Hepatocyte (in vitro differentiated cells): ENCODE measurements at regions not wholly inside any gene's neighbourhood (a gene's known extent, or its start where the extent isn't known, plus 50 kb on each side); places are given as distances from the start of the nearest gene placed in this dataset.

ENCODE experiments used
- DNase-seq: peaks from one replicate; pipeline ENCODE4 v3.0.0-alpha.2; 2016; ENCODE audit warnings: low spot score
- H2AFZ ChIP-seq: fragments of 200-600 bp; sonication (generic); 2 replicates; pipeline ENCODE4 v1.6.0; 2016; ENCODE audit warnings: antibody characterized with exemption, mild to moderate bottlenecking
- H3K27ac ChIP-seq: fragments of 200-600 bp; sonication (generic); 2 replicates; pipeline ENCODE4 v1.5.1; 2016; ENCODE audit warnings: mild to moderate bottlenecking
- H3K27me3 ChIP-seq: fragments of 200-600 bp; sonication (generic); 2 replicates; pipeline ENCODE4 v1.6.1; 2016
- H3K36me3 ChIP-seq: fragments of 200-600 bp; sonication (generic); replicated peaks from 2 replicates; pipeline ENCODE4 v1.5.1; 2016; ENCODE audit warnings: low read depth; ENCODE audit not compliant: insufficient read depth
- H3K4me1 ChIP-seq: fragments of 200-600 bp; sonication (generic); 2 replicates; pipeline ENCODE4 v1.5.1; 2016; ENCODE audit warnings: mild to moderate bottlenecking, moderate library complexity; ENCODE audit not compliant: insufficient read depth
- H3K4me2 ChIP-seq: fragments of 200-600 bp; sonication (generic); 2 replicates; pipeline ENCODE4 v1.6.0; 2016
- H3K4me3 ChIP-seq: fragments of 200-600 bp; sonication (generic); 2 replicates; pipeline ENCODE4 v1.5.1; 2016; ENCODE audit warnings: mild to moderate bottlenecking
- H3K79me2 ChIP-seq: fragments of 200-600 bp; sonication (generic); 2 replicates; pipeline ENCODE4 v1.6.0; 2017; ENCODE audit warnings: mild to moderate bottlenecking
- H3K9me2 ChIP-seq: fragments of 200-600 bp; sonication (generic); replicated peaks from 2 replicates; pipeline ENCODE4 v1.6.0; 2017; ENCODE audit warnings: mild to moderate bottlenecking; ENCODE audit not compliant: insufficient read depth
- H3K9me3 ChIP-seq: fragments of 200-600 bp; sonication (generic); 2 replicates; pipeline ENCODE4 v1.5.1; 2016; ENCODE audit warnings: low read depth, mild to moderate bottlenecking
- H4K20me1 ChIP-seq: fragments of 200-600 bp; sonication (generic); 2 replicates; pipeline ENCODE4 v1.6.0; 2016; ENCODE audit warnings: mild to moderate bottlenecking; ENCODE audit not compliant: insufficient read depth, poor library complexity, severe bottlenecking
- EZH2 ChIP-seq: fragments of 200-600 bp; sonication (generic); IDR thresholded peaks from 2 replicates; pipeline ENCODE4 v1.6.1; 2016; ENCODE audit warnings: antibody characterized with exemption, mild to moderate bottlenecking, borderline replicate concordance
- EZH2phosphoT487 ChIP-seq: fragments of 200-600 bp; sonication (generic); IDR thresholded peaks from one replicate; pipeline ENCODE4 v1.6.1; 2018; ENCODE audit warnings: antibody characterized with exemption, mild to moderate bottlenecking, low read depth, moderate library complexity; ENCODE audit not compliant: unreplicated experiment, severe bottlenecking
- WGBS: methylation state at CpG from one replicate; pipeline ENCODE4 v1.1.6; 2016; ENCODE audit warnings: low lambda C conversion rate; ENCODE audit errors: missing lambda C conversion rate; 5-methylcytosine and 5-hydroxymethylcytosine counted together
- TF ChIP-seq, protein P1 (sequence below): fragments of 200-600 bp; sonication (generic); IDR thresholded peaks from 2 replicates; pipeline ENCODE4 v1.5.1; 2016; ENCODE audit warnings: antibody characterized with exemption, mild to moderate bottlenecking; ENCODE audit not compliant: poor library complexity

DNA sequence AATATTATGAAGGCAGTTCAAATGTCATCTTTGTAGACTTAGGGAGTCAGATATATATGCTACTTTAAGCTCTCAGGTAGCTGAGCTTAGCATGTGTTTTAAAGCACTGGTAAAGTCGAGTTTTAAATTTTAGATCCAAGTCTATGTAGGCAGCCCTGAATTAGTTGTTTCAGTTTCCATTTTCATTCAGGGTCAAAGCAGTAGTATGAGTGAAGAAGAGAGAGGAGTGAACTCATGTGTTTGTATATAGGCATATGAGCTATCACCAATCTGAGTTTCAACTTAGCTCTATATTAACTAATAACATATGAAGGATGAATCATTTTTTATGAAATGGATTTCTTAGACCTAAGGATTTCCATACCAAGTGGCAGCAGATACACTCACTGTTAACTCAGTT is 1353.4 kb downstream of the FSTL5 start:
- Histone ChIP-seq H3K9me2 (no peaks in the 10 kb centered on the region), H3K9me3 (no peaks in the 10 kb centered on the region), H3K36me3 (no peaks in the 10 kb centered on the region), H3K4me1 (no peaks in the 10 kb centered on the region), H3K4me3 (no peak overlapping the region), H3K79me2 (no peaks in the 10 kb centered on the region), H3K27ac (no peak overlapping the region), H4K20me1 (no peaks in the 10 kb centered on the region), H3K4me2 (no peak overlapping the region), H3K27me3 (no peaks in the 10 kb centered on the region), H2AFZ (no peak overlapping the region)
- DNase-seq, result no peak
- TF ChIP-seq, protein P1, sequence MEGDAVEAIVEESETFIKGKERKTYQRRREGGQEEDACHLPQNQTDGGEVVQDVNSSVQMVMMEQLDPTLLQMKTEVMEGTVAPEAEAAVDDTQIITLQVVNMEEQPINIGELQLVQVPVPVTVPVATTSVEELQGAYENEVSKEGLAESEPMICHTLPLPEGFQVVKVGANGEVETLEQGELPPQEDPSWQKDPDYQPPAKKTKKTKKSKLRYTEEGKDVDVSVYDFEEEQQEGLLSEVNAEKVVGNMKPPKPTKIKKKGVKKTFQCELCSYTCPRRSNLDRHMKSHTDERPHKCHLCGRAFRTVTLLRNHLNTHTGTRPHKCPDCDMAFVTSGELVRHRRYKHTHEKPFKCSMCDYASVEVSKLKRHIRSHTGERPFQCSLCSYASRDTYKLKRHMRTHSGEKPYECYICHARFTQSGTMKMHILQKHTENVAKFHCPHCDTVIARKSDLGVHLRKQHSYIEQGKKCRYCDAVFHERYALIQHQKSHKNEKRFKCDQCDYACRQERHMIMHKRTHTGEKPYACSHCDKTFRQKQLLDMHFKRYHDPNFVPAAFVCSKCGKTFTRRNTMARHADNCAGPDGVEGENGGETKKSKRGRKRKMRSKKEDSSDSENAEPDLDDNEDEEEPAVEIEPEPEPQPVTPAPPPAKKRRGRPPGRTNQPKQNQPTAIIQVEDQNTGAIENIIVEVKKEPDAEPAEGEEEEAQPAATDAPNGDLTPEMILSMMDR, result no peak
- TF ChIP-seq EZH2 (no peak), EZH2phosphoT487 (no peak)
- WGBS, result 68% methylated on average over 1 of the region's 1 CpG

DNA sequence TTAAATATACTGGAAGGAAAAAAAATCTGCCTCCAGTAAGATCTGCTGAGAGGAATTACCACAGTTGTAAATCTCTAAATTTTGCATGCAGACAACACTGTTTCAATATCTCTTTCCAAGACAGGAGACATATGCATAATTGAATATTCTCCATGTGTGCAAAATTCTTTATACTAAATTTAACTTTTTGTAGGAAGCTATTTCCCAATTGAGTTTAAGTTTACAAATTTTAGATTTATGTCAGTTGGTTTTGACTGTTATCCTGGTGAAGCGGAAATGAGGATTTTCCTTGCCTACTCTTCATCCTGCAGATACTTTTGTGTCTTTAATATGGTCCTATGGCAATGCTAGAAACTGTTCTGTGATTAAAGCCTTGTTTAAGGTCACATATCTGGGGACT is 1352.9 kb downstream of the FSTL5 start:
- no peaks in the 10 kb centered on the region for H3K27me3 ChIP-seq
- no peaks in the 10 kb centered on the region for H3K36me3 ChIP-seq
- H3K4me1 ChIP-seq, result no peaks in the 10 kb centered on the region
- no peak for TF ChIP-seq EZH2phosphoT487
- TF ChIP-seq, protein P1, result no peak
- no peaks in the 10 kb centered on the region for H3K79me2 ChIP-seq
- no peak overlapping the region for H3K4me3 ChIP-seq
- H3K4me2 ChIP-seq, result no peak overlapping the region
- no peaks in the 10 kb centered on the region for H3K9me2 ChIP-seq
- no peaks in the 10 kb centered on the region for H3K9me3 ChIP-seq
- WGBS, result 88% methylated on average over 1 of the region's 1 CpG
- no peaks in the 10 kb centered on the region for H4K20me1 ChIP-seq
- no peak for DNase-seq
- no peak overlapping the region for H3K27ac ChIP-seq
- no peak overlapping the region for H2AFZ ChIP-seq

DNA sequence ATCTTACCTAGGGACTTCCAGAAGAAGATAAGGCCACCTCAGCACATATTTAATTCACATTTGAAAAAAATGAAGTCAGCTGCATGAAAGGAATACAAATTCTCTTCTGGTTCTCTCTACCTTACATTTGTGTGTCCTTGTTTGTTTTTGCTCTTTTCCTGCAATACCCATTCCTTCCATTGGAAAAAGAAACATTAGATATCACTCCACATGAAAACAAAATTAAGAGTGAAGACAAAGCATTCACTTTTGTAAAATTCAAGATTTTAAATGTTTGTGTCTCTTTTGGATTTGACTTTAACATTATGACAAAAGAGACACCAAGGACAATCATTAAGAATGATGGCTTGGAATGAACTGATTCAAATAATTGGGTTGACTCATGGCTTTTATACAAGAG is 1351.8 kb downstream of the FSTL5 start:
- Histone ChIP-seq H3K27me3 (no peaks in the 10 kb centered on the region), H3K4me1 (no peaks in the 10 kb centered on the region), H3K4me2 (no peak overlapping the region), H3K27ac (no peak overlapping the region), H3K79me2 (no peaks in the 10 kb centered on the region), H3K9me2 (no peaks in the 10 kb centered on the region), H3K4me3 (no peak overlapping the region), H3K9me3 (no peaks in the 10 kb centered on the region), H2AFZ (no peak overlapping the region), H4K20me1 (no peaks in the 10 kb centered on the region), H3K36me3 (no peaks in the 10 kb centered on the region)
- no peak for TF ChIP-seq EZH2phosphoT487
- TF ChIP-seq EZH2, result no peak
- TF ChIP-seq, protein P1, result no peak
- no peak for DNase-seq

DNA sequence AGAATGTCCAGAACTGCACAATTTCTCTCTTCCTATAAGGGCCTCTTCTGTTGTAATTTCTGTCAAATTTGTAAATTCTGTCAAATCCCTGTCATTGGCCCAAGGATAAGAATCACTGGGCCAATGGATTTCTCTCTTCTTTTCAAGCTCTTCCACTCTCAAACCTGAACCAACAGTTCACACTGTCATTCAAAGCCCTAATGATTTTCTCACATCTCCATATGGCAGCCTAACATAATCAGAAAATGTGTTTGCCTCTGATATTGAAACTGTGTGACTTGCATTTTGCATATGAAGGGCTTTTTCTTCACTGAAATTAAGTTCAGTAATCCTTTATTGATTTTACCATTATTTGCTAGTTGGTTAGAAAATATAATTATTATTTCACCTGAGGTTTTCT is 1349.1 kb downstream of the FSTL5 start:
- Histone ChIP-seq H3K27ac (no peak overlapping the region), H2AFZ (no peak overlapping the region), H3K27me3 (no peaks in the 10 kb centered on the region), H3K4me2 (no peak overlapping the region), H3K9me3 (no peaks in the 10 kb centered on the region), H3K4me3 (no peak overlapping the region), H4K20me1 (no peaks in the 10 kb centered on the region), H3K9me2 (no peaks in the 10 kb centered on the region), H3K4me1 (no peaks in the 10 kb centered on the region), H3K79me2 (no peaks in the 10 kb centered on the region), H3K36me3 (no peaks in the 10 kb centered on the region)
- no peak for DNase-seq
- TF ChIP-seq EZH2, result no peak
- no peak for TF ChIP-seq EZH2phosphoT487
- TF ChIP-seq, protein P1, result no peak
